Epidermal melanocyte (primary cell): ENCODE measurements at regions not wholly inside any gene's neighbourhood (a gene's known extent, or its start where the extent isn't known, plus 50 kb on each side); places are given as distances from the start of the nearest gene placed in this dataset.

Source experiments
- DNase-seq: peaks from one replicate; pipeline ENCODE4 v3.0.0; 2011; ENCODE audit warnings: low spot score; ENCODE audit not compliant: insufficient read length

DNA sequence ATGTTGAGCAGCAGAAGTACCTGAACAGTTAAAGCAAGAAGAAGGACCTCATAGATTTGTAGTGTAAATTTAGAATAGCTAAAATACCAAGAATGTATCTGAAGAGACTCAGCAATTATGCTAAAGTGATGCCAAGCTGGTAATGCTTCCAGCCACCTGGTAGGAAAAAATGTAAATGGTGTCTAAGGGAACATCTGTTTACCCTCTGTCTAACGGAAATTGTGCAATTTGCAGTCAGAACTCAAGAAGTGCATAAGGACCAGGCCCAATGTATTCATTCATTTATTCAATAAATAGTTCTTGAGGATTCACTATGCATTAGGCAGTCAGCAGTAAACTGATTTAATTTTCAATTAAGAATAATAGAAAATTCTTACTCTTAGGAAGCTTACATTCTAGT lies 116.0 kb upstream of the ADGRL4 start:
- no peak for DNase-seq

DNA sequence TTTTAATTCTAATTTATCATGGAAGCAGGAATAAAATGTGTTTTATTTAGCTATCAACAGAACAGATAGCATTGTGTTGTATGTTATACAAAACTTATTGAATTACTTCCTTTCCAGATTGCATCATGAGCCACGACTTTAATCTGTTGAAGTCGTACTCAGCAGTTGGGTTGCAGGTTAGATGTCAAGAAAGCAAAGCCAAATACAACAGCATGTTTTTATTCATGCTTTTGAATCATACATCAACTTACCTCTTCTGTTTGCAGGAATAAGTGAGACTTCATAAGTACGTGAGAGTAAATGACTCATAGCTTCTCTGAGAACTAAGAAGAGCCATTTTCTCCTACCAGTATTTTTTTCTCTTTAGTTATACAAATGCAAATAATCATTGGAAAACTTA lies 110.8 kb upstream of the ADGRL4 start:
- DNase-seq: no peak

DNA sequence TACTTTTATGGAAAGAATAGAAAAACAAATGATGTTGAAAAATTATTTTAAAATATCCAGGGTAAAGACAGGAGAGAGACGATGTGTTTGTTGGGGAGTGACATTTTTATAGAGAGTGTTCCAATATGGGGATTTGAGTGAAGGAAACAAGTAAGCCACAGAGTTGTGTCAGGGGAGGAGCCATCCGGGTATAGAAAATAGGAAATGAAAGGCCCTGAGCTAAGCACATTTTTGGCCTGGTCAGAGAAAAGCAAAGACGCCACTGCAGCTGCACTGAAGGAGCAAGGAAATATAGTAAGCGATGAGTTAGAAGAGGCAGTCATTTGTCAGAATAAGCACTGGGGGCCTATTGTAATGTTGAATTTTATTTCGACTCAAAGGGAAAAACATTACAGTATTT lies 107.3 kb upstream of the ADGRL4 start:
- DNase-seq: no peak

DNA sequence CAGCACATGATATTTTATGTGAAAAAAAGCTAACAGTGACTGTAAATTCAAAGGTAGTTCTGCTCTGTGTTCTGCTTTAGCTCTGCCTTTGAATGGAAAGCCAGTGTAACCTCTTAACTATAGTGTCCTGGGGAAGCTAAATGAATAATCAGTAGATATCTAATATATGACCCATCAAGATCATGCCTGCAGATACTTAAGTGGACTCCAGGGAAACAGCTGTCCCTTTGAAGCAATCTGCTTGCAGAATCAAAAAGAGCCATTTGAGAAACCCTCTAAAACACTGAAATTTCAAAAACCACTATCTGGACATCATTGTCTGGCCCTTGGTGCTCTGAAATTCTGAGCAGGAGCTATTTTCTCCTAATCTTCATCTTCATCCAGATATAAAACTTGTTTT lies 104.2 kb upstream of the ADGRL4 start:
- DNase-seq: no peak

DNA sequence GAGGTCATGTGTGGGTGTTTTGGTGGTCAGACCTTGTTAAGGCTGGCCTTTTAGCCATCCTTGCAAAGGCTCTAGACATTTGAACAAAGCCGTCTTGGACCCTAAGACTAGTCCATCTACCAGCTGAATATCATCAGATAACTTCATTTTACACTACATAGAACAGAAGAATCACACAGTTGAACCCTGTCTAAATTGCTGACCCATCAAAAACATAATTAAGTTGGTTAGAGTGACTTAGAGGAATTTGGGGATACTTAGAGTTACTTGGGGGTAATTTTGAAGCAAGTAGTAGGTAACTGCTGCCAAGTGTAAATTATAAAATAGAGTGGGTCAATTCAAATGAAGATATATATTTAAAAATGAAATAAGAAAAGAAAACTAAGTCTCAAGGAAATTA lies 102.9 kb upstream of the ADGRL4 start:
- no peak for DNase-seq

DNA sequence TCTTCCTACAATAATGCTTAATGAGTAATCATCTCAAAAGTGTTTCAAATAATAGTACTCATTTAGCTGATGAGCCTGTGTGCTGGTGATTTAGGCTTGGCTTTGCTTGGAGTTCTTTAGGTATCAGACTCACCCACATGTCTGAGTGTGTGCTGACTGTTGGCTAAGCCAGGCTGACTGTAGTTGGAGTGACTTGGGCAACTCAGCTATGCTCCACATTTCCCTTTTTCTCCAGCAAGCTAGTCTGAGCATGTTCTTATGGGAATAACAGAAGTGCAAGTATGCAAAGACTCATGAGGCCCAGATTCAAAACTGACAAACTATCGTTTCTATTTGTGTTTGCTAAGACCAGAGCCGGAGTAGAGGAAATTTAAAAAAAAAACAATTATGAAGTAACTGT lies 99.0 kb upstream of the ADGRL4 start:
- no peak for DNase-seq

DNA sequence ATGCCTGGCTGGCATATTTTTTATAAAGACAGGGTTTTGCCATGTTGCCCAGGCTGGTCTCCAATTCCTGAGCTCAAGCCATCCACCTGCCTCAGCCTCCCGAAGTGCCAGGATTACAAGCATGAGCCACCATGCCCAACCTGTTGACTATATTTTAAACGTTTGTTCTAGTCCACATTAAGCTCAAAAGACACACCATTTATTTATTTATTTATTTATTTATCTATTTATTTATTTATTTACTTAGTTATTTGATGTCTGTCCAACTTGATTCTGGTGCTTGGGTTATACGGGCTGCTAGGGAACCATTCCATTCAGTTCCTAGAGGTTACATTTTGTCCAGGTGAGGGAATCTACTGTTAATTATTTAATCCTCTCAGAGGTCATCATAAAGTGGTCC lies 98.1 kb upstream of the ADGRL4 start:
- no peak for DNase-seq

DNA sequence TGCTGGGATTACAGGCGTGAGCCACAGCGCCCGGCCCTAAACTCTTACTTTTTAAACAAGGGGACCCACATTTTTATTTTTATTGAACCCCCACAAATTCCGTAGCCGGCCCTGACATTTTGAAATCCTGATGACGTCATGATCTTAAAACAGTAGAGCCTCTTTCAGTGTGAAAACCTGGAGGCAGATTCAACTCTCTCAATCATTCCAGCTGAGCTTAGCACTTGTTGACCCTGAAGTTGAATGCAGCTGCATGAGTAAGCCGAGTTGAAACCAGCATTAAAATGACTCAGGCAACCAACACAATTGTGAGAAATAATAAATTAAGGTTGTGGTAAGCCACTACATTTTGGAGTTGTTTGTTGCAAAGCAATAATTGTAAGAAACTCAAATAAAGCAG lies 93.9 kb upstream of the ADGRL4 start:
- DNase-seq: no peak

DNA sequence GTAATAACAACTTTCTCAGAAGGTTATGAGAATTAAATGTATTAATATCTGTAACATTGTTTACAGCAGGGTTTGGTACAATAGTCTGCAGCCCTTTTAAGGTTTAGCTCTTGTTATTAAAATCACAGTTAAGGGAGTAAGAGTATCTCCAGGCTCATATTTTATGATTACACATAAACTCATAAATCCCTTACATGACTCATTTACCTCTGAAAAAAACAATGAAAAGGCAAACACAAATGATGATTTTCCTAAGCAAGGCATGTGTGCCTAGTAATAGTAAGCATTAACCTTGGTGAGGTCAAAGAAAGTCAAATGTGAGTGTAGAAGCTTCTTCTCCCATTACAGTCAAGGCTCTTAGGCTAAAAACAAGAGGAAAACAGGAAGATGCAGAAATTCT lies 84.5 kb upstream of the ADGRL4 start:
- DNase-seq: no peak

DNA sequence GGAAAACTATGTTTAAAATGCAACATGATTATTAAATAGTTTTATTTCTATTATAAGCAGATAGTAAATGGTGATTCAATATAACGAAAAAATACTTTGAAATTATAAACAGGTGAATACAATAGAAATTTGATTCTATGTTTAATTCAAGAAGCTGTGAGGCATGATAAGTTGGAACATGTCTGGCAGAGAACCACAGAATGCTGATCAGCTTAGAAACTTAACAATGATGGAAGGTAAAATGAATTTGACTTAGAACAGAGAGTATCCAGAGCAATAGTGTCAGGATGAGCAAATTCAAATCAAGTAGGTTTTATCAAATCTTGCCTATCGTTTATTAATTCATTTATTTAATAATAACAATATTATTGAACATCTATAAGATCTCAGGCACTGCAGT lies 83.4 kb upstream of the ADGRL4 start:
- no peak for DNase-seq

DNA sequence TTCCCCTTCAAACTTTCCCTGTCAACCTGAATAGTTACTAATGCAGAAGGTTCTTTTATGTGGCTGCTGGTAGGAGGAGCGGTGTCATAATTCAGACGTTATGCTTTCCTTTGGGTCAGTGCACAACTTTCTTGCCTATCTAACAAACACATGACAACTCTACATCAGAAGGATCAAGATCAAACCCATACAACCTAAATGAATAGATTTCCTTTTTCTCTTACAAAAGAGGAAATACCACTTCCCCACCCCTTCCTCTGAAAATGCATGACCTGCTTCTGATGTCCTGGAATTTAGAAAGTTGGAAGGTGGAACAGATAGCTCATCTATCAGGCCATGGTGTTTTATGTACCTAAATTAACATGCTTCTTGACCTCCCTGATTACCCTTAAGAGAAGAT lies 75.7 kb upstream of the ADGRL4 start:
- DNase-seq: no peak

DNA sequence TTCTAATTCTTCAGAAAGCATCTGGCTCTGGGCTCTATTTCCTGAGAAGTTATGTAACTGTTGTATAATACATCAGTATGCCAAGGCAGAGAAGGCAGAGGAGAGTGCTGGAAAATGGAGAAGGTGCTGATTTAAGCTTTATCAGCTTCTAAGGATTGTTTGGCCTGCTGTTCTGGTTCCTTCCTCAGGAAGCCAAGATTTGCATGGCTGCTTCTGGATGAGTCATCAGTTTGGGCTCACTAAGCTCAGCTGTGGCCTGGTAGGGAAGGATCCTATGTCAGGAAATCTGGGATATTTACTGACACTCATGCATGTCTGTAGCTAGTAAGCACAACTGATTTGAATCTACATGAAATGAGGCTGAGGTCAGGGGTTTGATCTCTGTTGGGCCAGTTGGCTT lies 73.2 kb upstream of the ADGRL4 start:
- DNase-seq: peak; percentile 25

DNA sequence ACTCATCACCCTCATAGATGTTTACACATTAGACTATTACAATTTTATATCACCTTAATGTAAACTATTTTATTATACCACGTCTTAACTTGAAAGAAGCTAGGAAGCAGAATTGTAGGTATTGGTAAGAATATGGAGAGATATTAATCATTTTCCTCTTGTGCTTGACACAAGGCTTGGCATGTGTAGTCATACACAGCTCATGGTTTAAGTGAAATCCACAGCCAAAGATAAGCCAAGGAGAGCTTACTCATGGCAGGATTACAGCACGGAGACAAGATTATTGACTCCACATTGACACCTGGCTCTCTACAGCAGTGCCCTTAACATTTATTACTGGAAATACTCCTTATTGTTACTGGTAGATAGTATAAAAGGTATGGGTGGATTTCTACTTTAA lies 68.4 kb upstream of the ADGRL4 start:
- DNase-seq: no peak

DNA sequence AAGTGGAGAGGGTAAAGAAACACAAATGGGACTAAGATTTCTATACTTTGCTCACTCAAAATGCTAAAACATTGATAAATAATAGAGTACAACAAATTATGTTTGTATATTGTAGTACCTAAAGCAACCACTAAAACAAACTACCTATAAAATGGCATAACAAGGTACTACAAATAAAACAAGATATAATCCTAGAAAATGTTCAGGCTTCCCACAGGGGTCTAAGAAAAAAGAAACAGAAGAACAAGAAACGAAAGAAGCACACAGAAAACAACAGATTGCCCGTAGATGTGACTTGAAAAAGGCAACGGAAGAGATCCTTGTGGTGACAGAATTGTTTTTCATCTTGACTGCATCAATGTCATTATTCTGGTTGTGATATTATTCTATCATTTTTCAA lies 63.3 kb upstream of the ADGRL4 start:
- no peak for DNase-seq

DNA sequence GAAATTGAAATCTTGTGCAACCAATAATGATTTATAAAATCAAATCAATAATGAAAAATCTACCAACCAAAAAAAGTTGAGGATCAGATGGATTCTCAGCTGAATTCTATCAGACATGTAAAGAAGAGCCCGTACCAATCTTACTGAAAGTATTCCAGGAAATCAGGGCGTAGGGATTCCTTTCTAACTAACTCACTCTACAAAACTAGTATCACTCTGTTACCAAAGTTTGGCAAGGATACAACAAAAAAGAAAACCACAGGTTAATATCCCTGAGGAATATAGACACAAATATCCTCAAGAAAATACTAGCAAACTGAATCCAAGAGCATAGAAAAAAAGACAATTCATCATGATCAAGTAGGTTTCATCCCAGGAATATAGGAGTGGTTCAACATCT lies 52.8 kb upstream of the ADGRL4 start:
- DNase-seq: no peak
